H1 (cell line): ENCODE measurements at regions not wholly inside any gene's neighbourhood (a gene's known extent, or its start where the extent isn't known, plus 50 kb on each side); places are given as distances from the start of the nearest gene placed in this dataset.

Experiments used
- BCL11A ChIP-seq, 2 experiments: IDR thresholded peaks; one replicate each; pipeline ENCODE4 v1.6.1; 2011; ENCODE audit warnings: low read depth in 2 of 2, low read length in 2 of 2, mild to moderate bottlenecking in 2 of 2
- CHD7 ChIP-seq: fragments of 300-600 bp; sonication (generic); IDR thresholded peaks from 2 replicates; pipeline ENCODE4 v1.7.1; 2012; ENCODE audit warnings: low read length, moderate library complexity, mild to moderate bottlenecking, inconsistent platforms; ENCODE audit not compliant: insufficient replicate concordance
- EP300 ChIP-seq, 2 experiments: IDR thresholded peaks; 1 replicate in 1 of 2; 2 replicates in 1 of 2; pipeline ENCODE4 v1.6.1; 2011 to 2012; ENCODE audit warnings: low read depth in 2 of 2, low read length in 2 of 2, mild to moderate bottlenecking in 2 of 2, borderline replicate concordance in 1 of 2, inconsistent platforms in 1 of 2, moderate library complexity in 1 of 2
- EZH2 ChIP-seq: fragments of 200-600 bp; sonication (generic); IDR thresholded peaks from 2 replicates; pipeline ENCODE4 v1.7.1; 2012; ENCODE audit warnings: low read depth, mild to moderate bottlenecking, moderate library complexity, low read length, inconsistent platforms; ENCODE audit not compliant: severe bottlenecking
- KDM5A ChIP-seq: fragments of 200-600 bp; IDR thresholded peaks from 2 replicates; pipeline ENCODE4 v1.7.1; 2012; ENCODE audit warnings: mild to moderate bottlenecking, low read length, inconsistent platforms, mixed read lengths
- MAX ChIP-seq: IDR thresholded peaks from 2 replicates; pipeline ENCODE4 v1.6.1; 2012; ENCODE audit warnings: inconsistent platforms
- POU5F1 ChIP-seq: IDR thresholded peaks from 2 replicates; pipeline ENCODE4 v1.6.1; 2011; ENCODE audit warnings: low read depth, mild to moderate bottlenecking, low read length, moderate library complexity
- TF ChIP-seq, protein P1 (sequence below): IDR thresholded peaks from 2 replicates; pipeline ENCODE4 v1.6.1; 2011; ENCODE audit warnings: low read length, improper control_type of control experiment

GRCh38 chr15:91541286-91541685, 312.2 kb upstream of the SLCO3A1 start (continued):
- TF ChIP-seq CHD7 (no peak), EZH2 (no peak), KDM5A (no peak), MAX (no peak), POU5F1 (no peak), EP300 (IDR thresholded peaks at IDR 0.05; ENCODE audit: borderline replicate concordance in 1 of 2, low read depth in 2 of 2, low read length in 2 of 2) (no peak), BCL11A (IDR thresholded peaks at IDR 0.05; ENCODE audit: low read depth in 2 of 2, low read length in 2 of 2) (no peak)
- TF ChIP-seq, protein P1, sequence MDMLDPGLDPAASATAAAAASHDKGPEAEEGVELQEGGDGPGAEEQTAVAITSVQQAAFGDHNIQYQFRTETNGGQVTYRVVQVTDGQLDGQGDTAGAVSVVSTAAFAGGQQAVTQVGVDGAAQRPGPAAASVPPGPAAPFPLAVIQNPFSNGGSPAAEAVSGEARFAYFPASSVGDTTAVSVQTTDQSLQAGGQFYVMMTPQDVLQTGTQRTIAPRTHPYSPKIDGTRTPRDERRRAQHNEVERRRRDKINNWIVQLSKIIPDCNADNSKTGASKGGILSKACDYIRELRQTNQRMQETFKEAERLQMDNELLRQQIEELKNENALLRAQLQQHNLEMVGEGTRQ: no peak
